ENCODE measurements at regions not wholly inside any gene's neighbourhood (a gene's known extent, or its start where the extent isn't known, plus 50 kb on each side); places are given as distances from the start of the nearest gene placed in this dataset.
"Not testable (repeated sequence)": the region's sequence is repeated elsewhere in the genome, so short reads cannot be mapped to it uniquely, and the experiment has no call there.

DNA sequence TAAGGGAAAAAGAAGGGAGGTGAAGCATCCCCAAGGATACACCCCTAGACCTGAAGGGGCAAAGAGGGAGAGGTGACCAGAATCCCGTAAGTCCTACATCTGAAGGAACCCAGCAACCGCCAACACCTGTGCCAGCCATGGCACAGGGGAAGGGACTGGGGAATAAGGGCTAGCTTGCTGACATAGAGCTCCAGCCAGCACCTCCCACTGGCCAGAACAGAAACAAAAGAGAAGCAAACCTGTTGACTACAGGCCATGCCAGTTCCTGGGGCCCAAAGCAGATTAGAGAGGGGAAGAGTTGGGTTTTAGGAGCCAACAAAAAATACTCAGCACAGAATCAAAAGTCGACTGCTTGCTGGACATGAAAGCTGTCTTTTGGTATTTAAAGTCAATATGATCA lies 244.6 kb downstream of the SUCLG1 start:
- DNase-seq, result no peak

GRCh38 chr2:84212611-84213314 lies 246.3 kb downstream of the SUCLG1 start:
- DNase-seq, result no peak

GRCh38 chr2:84209941-84210340 lies 249.1 kb downstream of the SUCLG1 start:
- no peak for DNase-seq

- DNase-seq, result no peak
These were observed 254.1 kb downstream of the SUCLG1 start for GRCh38 chr2:84204995-84205394.

GRCh38 chr2:84202166-84202565 lies 256.9 kb downstream of the SUCLG1 start:
- DNase-seq, result no peak

DNA sequence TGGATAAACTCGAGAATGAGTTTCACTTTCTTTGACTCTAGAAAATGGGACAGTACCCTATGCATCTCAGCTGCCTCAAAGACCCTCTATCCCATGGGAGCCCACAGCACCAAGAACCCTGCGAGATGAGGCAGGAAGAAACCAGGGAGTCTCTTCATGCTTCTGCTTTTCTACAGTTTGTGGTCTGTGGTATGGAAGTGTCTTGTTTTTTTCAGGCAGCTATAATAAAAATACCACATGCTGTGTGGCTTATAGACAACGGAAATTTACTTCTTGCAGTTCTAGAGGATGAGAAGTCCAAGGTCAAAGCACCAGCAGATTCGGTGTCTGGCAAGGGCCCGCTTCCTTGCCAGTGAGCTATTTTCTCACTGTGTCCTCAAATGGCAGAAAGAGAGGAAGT lies 257.9 kb downstream of the SUCLG1 start:
- DNase-seq, result no peak

DNA sequence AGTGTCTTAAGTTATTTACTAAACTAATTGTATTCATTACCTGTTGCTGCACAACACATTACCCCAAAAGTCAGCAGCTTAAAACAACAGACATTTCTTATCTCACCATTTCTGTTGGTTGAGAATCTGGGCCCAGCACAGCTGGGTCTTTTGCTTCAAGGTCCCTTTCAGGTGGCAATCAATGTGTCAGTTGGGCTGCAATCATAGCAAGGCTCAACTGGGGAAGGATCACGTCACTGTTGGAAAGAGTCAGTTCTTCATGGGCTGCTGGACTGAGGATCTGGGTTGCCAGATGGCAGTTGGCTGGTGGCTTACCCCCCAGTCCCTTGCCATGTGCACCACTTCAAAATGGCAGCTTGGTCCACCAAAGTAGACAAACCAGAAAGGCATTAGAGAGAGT lies 261.2 kb downstream of the SUCLG1 start:
- no peak for DNase-seq

- DNase-seq, result no peak
These were observed 264.0 kb downstream of the SUCLG1 start for GRCh38 chr2:84194949-84195644.

DNA sequence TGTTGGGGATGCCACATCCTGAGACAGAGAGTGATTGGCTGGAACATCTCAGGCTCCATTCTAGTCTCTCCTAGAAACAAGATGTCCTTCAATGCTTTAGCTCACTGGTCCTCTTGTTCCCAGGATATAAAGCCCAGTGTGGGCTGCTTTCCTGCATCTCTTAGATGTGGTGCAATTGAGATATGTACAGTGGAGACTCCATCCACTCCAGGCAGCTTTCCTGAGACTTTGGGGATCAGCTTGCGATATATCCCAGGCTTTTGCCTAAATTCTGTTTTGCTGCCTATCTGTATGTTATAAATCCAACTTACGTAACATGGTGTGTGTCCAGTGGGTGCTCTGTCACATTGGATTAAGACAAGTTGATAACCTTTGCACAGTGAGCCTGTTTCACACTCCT lies 264.9 kb downstream of the SUCLG1 start:
- no peak for DNase-seq

GRCh38 chr2:84187258-84187657 lies 271.8 kb downstream of the SUCLG1 start:
- no peak for DNase-seq

- DNase-seq, result no peak
These were observed 277.2 kb downstream of the SUCLG1 start for GRCh38 chr2:84181927-84182326.

- no peak for DNase-seq
These were observed 281.3 kb downstream of the SUCLG1 start for GRCh38 chr2:84177733-84178132.

DNA sequence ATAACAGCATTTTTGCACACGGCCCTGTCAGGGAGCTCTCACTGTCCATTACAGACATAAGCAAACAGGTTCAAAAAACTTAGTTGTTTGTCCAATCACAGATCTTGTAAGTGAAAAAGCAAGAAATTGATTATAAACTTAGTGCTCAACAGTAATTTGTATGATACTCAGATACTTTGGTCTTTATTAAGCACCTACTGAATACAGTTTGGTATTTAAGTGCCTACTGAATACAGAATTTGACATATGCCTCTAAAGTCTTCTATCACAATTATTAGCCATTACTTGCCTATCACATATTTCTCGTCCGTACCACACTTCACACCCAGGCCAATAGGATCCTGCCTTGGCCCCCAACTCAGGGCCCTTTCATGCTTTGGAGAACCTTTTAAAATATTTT lies 283.1 kb downstream of the SUCLG1 start:
- no peak for DNase-seq

DNA sequence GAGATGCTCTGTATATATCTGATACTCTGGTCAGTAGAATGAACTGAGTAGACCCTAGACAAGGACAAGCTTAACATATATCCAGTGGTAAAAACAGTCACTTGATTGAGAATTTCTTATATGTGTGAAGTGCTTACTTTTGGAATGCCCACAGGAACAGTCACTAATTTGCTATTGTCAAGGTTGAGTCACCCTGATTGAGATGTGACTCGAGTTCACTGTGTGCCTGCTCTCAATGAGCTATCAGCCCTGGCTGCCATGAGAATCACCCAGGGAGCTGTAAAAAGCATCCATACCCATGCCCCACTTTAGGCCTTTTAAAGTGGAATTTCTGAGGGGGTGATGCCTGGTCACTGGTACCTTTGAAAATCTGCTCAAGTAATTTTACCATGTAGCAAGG lies 283.7 kb downstream of the SUCLG1 start:
- DNase-seq, result no peak

DNA sequence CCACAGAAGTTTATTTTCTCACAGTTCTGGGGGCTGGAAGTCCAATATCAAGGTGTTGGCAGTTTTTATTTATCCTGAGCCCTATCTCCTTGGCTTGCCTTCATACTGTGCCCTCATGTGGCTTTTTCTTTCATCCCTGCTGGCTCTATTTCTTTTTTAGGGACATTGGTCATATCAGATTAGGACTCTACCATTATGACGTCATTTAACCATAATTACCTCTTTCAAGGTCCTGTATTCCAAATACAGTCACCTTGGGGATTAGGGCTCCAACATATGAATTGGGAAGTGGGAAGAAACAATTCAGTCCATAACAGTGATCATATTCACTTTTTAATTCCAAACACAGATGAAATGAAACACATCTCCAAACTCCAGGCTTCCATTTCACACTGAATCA lies 286.0 kb downstream of the SUCLG1 start:
- DNase-seq, result no peak

- DNase-seq, result no peak
These were observed 288.1 kb downstream of the SUCLG1 start for GRCh38 chr2:84170979-84171378.

DNA sequence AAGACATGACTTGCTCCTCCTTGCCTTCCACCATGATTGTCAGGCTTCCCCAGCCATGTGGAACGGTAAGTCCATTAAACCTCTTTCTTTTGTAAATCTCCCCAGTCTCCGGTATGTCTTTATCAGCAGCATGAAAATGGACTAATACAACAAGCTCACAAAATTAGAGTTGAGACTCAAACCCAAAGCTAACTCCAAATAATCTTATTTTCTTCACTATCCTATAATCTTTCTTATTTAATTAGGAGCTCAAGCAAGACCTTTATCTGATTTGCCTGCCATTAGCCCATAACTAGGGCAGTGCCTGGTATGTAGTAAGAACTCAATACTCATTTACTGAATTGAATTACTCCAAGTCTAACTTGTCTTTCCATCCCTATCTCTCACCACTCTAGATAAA lies 289.2 kb downstream of the SUCLG1 start:
- no peak for DNase-seq

GRCh38 chr2:84168552-84168951 lies 290.5 kb downstream of the SUCLG1 start:
- not testable (repeated sequence) for DNase-seq

GRCh38 chr2:84165256-84165655 lies 293.8 kb downstream of the SUCLG1 start:
- no peak for DNase-seq

- DNase-seq, result no peak
These were observed 298.6 kb downstream of the SUCLG1 start for GRCh38 chr2:84160453-84160852.

DNA sequence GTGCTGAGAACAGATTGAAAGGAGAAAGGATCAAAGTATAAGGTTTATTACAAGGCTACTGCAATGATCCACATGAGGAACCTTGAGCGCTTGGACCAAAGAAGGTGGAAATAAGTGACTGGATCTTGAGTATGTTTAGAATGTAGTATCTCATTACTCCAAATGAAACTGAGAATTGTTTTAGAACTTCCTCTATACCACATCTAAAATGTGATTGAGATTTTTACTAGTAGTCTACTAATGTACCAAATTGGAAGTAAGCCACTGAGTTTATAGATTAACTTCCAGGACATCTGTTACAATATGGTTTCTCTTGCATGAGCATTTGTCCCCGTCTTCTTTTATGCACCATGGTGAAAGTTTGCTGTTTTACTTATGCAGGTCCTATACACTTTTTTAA lies 300.5 kb downstream of the SUCLG1 start:
- DNase-seq, result no peak

DNA sequence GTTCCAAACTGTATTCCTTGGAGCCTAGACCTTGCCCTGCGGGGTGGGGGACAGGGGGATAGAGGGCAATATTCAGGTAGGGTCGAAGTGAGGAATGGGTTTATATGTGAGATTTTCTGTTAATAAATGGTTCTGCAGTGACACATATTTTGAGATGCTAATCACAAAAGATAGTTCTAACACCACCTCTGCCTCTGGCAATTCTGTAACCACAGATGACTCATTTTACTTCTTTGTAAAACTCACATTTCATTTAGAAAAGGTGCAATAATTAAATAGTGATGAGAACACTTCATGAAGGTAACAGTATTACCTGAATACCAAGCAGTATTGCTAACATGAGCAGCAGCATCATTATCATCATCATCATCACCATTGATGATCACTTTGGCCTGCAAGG lies 306.6 kb downstream of the SUCLG1 start:
- no peak for DNase-seq

DNA sequence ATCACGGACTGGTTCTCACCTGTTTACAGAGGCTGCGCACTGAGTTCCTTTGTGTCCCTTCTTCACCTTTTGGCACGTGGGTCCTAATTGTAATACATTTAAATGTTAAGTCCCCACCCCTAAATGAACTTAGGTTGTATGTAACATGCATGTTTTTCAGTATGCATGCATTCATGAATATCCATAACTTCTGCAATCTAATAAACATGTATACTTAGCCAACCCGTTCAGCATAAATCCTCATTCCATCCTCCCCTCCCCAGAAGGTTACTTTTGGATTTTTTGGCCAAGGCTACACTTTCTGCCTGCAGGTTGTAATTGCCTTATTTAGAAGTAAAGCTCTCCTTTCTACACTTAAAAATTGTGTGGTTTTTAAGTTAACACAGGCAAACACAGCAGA lies 314.7 kb downstream of the SUCLG1 start:
- no peak for DNase-seq

DNA sequence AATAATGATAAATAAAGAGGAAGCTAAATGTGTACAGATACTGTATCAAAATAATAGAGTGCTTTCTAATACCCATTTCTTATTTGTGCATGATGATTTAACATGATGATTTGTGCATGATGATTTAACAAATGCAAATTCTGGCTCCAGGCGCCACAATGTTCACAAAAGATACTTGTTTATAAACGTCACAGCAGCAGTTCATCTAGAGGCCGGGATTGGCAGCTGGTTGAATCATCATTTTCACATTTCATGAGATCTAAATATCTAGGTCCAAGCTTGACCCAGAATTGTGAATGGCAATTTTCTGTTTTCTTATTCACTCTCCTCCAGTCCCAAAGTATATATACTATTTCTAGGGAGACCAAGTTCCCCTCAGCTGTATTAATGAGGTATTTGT lies 322.0 kb downstream of the SUCLG1 start:
- DNase-seq, result no peak

DNA sequence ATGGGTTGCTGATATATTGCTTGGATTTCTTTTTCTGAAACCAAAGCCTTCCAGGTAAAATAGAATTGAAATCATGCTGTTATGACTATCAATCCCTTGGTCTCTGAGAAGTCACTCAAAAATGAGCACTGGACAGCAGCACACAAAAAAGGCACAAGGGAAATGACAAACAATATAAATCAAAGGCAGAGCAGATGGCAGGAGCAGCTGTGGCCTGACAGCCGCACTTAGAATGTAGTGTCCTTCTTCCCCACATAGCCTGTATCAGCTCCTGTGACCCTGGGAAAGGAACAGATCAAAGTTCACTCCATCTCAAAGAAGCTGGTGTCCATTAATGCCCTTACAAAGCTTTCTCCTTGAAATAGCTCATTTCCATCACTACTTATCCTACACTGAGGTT lies 326.7 kb downstream of the SUCLG1 start:
- no peak for DNase-seq

Data from hindlimb muscle (tissue), 1 donor.